SK-N-SH treated with all-trans-retinoic acid at 6 μM for 48 hours (cell line): ENCODE measurements at regions not wholly inside any gene's neighbourhood (a gene's known extent, or its start where the extent isn't known, plus 50 kb on each side); places are given as distances from the start of the nearest gene placed in this dataset.
"Not testable (repeated sequence)": the region's sequence is repeated elsewhere in the genome, so short reads cannot be mapped to it uniquely, and the experiment has no call there.

ENCODE experiments used
- ATAC-seq: fragments of 200-7000 bp; cut with Tn5 transposase; 3 replicates; pipeline ENCODE4 v1.9.1; 2020; ENCODE audit warnings: mild to moderate bottlenecking, moderate library complexity
- BACH2 ChIP-seq: fragments of 250-450 bp; sonication (Bioruptor Pico); IDR thresholded peaks from 2 replicates; pipeline ENCODE4 v1.9.0; 2021; ENCODE audit warnings: mild to moderate bottlenecking, borderline replicate concordance
- CSDC2 ChIP-seq: fragments of 250-450 bp; sonication (Bioruptor Pico); IDR thresholded peaks from 2 replicates; pipeline ENCODE4 v1.5.0; 2020; ENCODE audit warnings: mild to moderate bottlenecking, moderate library complexity
- ESRRG ChIP-seq: fragments of 250-450 bp; sonication (Bioruptor Pico); IDR thresholded peaks from 2 replicates; pipeline ENCODE4 v1.6.1; 2021; ENCODE audit warnings: mild to moderate bottlenecking
- GLIS3 ChIP-seq: fragments of 250-450 bp; sonication (Bioruptor Pico); IDR thresholded peaks from 2 replicates; pipeline ENCODE4 v1.5.0; 2020; ENCODE audit warnings: mild to moderate bottlenecking, moderate library complexity
- OSR1 ChIP-seq: fragments of 250-450 bp; sonication (Bioruptor Pico); IDR thresholded peaks from 2 replicates; pipeline ENCODE4 v1.8.0; 2022; ENCODE audit warnings: moderate library complexity, mild to moderate bottlenecking, inconsistent platforms
- PPARA ChIP-seq: fragments of 250-450 bp; sonication (Bioruptor Pico); IDR thresholded peaks from 2 replicates; pipeline ENCODE4 v1.5.0; 2020; ENCODE audit warnings: mild to moderate bottlenecking, borderline replicate concordance
- RARB ChIP-seq: fragments of 250-450 bp; sonication (Bioruptor Pico); IDR thresholded peaks from 2 replicates; pipeline ENCODE4 v1.8.0; 2021; ENCODE audit warnings: mild to moderate bottlenecking, moderate library complexity
- SNAI2 ChIP-seq: fragments of 250-450 bp; sonication (Bioruptor Pico); IDR thresholded peaks from 2 replicates; pipeline ENCODE4 v1.5.0; 2020; ENCODE audit warnings: mild to moderate bottlenecking, moderate library complexity
- TCF4 ChIP-seq: fragments of 250-450 bp; sonication (Bioruptor Pico); IDR thresholded peaks from 2 replicates; pipeline ENCODE4 v1.8.0; 2021; ENCODE audit warnings: mild to moderate bottlenecking, moderate library complexity, borderline replicate concordance
- TOX ChIP-seq: fragments of 250-450 bp; sonication (Bioruptor Pico); IDR thresholded peaks from 2 replicates; pipeline ENCODE4 v1.8.0; 2021; ENCODE audit warnings: mild to moderate bottlenecking, moderate library complexity, borderline replicate concordance
- ZC3H10 ChIP-seq: fragments of 250-450 bp; sonication (Bioruptor Pico); IDR thresholded peaks from 2 replicates; pipeline ENCODE4 v1.5.1; 2021; ENCODE audit warnings: mild to moderate bottlenecking, moderate library complexity
- ZFP3 ChIP-seq: fragments of 250-450 bp; sonication (Bioruptor Pico); IDR thresholded peaks from 2 replicates; pipeline ENCODE4 v1.5.0; 2020; ENCODE audit warnings: mild to moderate bottlenecking, moderate library complexity
- ZFP30 ChIP-seq: fragments of 450-650 bp; formaldehyde crosslinking; IDR thresholded peaks from 2 replicates; pipeline ENCODE4 v1.5.0; 2022; ENCODE audit warnings: mild to moderate bottlenecking, moderate library complexity
- ZNF565 ChIP-seq: fragments of 450-650 bp; formaldehyde crosslinking; conservative IDR thresholded peaks from 2 replicates; pipeline ENCODE4 v1.5.0; 2020; ENCODE audit warnings: low read depth, mild to moderate bottlenecking, moderate library complexity
- ZNF70 ChIP-seq: fragments of 450-650 bp; formaldehyde crosslinking; IDR thresholded peaks from 2 replicates; pipeline ENCODE4 v1.5.0; 2020; ENCODE audit warnings: mild to moderate bottlenecking, moderate library complexity
- ZNF8 ChIP-seq: fragments of 450-650 bp; formaldehyde crosslinking; IDR thresholded peaks from 2 replicates; pipeline ENCODE4 v1.5.0; 2020; ENCODE audit warnings: mild to moderate bottlenecking, moderate library complexity
- TF ChIP-seq, protein P1 (sequence below): fragments of 250-450 bp; sonication (Bioruptor Pico); IDR thresholded peaks from 2 replicates; pipeline ENCODE4 v1.5.1; 2020; ENCODE audit warnings: low read depth, mild to moderate bottlenecking, moderate library complexity
- TF ChIP-seq, protein P2 (sequence below): fragments of 250-450 bp; sonication (Bioruptor Pico); IDR thresholded peaks from 2 replicates; pipeline ENCODE4 v1.5.0; 2020; ENCODE audit warnings: mild to moderate bottlenecking, moderate library complexity
- TF ChIP-seq, protein P3 (sequence below): fragments of 250-450 bp; sonication (Bioruptor Pico); IDR thresholded peaks from 2 replicates; pipeline ENCODE4 v1.5.1; 2021; ENCODE audit warnings: mild to moderate bottlenecking, moderate library complexity
- TF ChIP-seq, protein P4 (sequence below): fragments of 250-450 bp; sonication (Bioruptor Pico); IDR thresholded peaks from 2 replicates; pipeline ENCODE4 v1.8.0; 2020; ENCODE audit warnings: mild to moderate bottlenecking, moderate library complexity, borderline replicate concordance

DNA sequence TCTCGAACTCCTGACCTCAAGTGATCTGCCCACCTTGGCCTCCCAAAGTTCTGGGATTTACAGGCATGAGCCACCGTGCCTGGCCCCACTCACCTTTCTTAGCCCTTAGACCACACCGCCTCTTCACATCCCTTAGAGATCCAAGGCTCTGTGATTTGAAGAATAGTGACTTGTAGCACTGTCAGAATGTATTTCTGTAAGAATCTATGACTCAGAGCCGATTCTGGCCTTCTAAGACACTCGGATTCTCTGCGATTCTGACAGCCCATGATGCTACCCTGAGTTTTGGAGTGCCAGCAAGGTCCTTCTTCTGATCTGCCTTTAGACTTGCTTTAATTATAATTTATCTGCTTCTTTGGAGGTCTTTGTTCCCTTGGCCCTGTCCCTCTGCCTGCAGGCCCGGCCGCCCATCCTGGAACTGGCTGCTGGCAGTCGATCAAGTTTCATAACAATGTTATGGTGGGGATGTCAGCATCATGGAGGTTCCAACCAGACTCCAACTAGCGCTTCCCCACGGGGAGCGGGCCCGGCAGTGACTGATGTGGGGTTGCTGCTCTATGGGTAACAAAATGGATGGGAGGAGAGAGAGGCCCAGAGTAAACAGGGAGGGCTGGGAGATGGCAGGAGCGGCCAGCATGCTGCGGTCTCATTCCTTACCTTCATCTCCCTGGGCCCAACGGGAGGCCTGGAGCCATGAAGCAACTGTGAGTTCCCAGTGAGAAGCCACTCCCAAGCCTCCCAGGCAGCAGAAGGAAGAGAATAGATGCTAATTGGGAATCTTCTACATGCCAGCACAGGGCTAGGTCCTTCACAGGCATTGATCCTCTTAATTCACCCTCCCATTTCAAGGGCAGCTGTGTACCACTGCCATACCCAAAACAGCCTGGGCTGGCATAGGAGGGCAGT lies 55.7 kb upstream of the RASD2 start:
- TF ChIP-seq, protein P1, sequence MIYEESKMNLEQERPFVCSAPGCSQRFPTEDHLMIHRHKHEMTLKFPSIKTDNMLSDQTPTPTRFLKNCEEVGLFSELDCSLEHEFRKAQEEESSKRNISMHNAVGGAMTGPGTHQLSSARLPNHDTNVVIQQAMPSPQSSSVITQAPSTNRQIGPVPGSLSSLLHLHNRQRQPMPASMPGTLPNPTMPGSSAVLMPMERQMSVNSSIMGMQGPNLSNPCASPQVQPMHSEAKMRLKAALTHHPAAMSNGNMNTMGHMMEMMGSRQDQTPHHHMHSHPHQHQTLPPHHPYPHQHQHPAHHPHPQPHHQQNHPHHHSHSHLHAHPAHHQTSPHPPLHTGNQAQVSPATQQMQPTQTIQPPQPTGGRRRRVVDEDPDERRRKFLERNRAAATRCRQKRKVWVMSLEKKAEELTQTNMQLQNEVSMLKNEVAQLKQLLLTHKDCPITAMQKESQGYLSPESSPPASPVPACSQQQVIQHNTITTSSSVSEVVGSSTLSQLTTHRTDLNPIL (CRISPR knock-in tag): no peak
- TF ChIP-seq, protein P2, sequence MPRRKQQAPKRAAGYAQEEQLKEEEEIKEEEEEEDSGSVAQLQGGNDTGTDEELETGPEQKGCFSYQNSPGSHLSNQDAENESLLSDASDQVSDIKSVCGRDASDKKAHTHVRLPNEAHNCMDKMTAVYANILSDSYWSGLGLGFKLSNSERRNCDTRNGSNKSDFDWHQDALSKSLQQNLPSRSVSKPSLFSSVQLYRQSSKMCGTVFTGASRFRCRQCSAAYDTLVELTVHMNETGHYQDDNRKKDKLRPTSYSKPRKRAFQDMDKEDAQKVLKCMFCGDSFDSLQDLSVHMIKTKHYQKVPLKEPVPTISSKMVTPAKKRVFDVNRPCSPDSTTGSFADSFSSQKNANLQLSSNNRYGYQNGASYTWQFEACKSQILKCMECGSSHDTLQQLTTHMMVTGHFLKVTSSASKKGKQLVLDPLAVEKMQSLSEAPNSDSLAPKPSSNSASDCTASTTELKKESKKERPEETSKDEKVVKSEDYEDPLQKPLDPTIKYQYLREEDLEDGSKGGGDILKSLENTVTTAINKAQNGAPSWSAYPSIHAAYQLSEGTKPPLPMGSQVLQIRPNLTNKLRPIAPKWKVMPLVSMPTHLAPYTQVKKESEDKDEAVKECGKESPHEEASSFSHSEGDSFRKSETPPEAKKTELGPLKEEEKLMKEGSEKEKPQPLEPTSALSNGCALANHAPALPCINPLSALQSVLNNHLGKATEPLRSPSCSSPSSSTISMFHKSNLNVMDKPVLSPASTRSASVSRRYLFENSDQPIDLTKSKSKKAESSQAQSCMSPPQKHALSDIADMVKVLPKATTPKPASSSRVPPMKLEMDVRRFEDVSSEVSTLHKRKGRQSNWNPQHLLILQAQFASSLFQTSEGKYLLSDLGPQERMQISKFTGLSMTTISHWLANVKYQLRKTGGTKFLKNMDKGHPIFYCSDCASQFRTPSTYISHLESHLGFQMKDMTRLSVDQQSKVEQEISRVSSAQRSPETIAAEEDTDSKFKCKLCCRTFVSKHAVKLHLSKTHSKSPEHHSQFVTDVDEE (CRISPR knock-in tag): no peak
- TF ChIP-seq, protein P3, sequence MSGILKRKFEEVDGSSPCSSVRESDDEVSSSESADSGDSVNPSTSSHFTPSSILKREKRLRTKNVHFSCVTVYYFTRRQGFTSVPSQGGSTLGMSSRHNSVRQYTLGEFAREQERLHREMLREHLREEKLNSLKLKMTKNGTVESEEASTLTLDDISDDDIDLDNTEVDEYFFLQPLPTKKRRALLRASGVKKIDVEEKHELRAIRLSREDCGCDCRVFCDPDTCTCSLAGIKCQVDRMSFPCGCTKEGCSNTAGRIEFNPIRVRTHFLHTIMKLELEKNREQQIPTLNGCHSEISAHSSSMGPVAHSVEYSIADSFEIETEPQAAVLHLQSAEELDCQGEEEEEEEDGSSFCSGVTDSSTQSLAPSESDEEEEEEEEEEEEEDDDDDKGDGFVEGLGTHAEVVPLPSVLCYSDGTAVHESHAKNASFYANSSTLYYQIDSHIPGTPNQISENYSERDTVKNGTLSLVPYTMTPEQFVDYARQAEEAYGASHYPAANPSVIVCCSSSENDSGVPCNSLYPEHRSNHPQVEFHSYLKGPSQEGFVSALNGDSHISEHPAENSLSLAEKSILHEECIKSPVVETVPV: no peak
- no peak for TF ChIP-seq BACH2 (CRISPR knock-in tag)
- peak; percentile 74 for ATAC-seq

DNA sequence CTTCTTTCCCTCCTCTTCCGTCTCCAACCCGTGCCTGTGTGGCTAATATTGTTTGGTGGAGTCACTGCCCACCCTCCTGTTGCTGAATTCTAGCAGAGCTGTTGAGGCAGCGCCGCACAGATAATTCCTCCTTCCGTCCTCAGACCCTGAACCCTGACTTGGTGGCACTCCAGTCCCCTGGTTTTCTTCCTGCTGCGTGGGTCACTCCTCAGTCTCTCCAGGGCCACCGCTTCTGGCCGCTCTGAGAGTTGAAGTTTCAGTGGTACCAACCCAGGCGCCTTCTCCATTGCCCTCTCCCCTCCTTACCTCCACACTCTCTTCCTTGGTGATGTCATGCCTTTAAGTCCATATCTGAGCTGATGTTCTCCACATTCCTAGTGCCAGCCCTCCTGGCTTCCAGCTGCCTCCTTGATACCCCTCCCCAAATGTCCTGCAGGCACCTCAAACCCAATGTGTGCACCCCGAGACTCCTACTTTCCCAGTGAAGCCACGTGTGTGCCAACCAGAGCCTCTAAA lies 54.5 kb upstream of the RASD2 start:
- ATAC-seq: no peak
- TF ChIP-seq TCF4 (CRISPR knock-in tag): no peak
- no peak for TF ChIP-seq PPARA (CRISPR knock-in tag)
- no peak for TF ChIP-seq CSDC2
- TF ChIP-seq GLIS3 (CRISPR knock-in tag): no peak
- no peak for TF ChIP-seq ZFP3

DNA sequence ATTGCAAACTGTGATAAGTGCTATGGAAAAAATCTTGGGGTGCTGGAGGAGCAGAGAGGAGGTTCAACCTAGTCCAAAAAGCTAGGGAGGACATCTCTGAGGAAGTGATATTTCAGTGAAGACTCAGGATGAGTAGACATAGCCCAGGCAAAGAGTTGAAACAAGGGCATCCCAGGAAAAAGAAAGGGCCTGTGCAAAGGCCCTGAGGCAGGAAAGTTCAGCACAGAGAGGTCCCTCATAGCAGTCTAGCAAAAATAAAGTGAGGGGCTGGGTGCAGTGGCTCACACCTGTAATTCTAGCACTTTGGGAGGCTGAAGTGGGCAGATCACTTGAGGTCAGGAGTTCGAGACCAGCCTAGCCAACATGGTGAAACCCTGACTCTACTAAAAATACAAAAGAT lies 53.0 kb upstream of the RASD2 start:
- not testable (repeated sequence) for ATAC-seq

DNA sequence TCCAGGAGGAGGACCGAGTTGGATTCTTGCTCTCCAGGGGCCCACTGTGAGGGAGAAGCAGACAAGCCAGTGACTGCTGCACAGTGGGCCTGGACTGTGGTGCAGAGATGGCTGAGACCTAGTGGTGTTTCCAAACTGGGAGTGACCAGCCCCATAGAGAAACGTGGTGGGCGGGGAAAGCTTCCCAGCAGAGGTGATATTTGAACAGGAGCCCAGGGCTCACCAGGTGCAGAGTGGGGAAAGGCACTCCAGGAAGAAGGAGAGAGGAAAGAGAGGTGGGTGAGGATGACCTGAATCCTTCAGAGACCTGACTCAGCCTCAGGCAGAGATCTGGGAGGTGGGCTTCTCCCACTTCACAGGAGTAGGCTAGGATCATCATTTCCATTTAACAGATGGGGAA lies 52.1 kb upstream of the RASD2 start:
- TF ChIP-seq OSR1 (CRISPR knock-in tag) (no peak), ESRRG (no peak), BACH2 (CRISPR knock-in tag) (no peak), CSDC2 (no peak), SNAI2 (no peak), ZNF8 (no peak), RARB (CRISPR knock-in tag) (no peak), ZFP30 (CRISPR knock-in tag) (no peak), ZNF70 (CRISPR knock-in tag) (no peak), TOX (CRISPR knock-in tag) (no peak), TCF4 (CRISPR knock-in tag) (no peak), ZC3H10 (no peak), ZNF565 (CRISPR knock-in tag) (no peak)
- TF ChIP-seq, protein P2 (CRISPR knock-in tag): no peak
- TF ChIP-seq, protein P3: no peak
- TF ChIP-seq, protein P4, sequence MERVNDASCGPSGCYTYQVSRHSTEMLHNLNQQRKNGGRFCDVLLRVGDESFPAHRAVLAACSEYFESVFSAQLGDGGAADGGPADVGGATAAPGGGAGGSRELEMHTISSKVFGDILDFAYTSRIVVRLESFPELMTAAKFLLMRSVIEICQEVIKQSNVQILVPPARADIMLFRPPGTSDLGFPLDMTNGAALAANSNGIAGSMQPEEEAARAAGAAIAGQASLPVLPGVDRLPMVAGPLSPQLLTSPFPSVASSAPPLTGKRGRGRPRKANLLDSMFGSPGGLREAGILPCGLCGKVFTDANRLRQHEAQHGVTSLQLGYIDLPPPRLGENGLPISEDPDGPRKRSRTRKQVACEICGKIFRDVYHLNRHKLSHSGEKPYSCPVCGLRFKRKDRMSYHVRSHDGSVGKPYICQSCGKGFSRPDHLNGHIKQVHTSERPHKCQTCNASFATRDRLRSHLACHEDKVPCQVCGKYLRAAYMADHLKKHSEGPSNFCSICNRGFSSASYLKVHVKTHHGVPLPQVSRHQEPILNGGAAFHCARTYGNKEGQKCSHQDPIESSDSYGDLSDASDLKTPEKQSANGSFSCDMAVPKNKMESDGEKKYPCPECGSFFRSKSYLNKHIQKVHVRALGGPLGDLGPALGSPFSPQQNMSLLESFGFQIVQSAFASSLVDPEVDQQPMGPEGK (CRISPR knock-in tag): no peak
- ATAC-seq: no peak
